Stomach (tissue), 8 donors: ENCODE measurements at regions not wholly inside any gene's neighbourhood (a gene's known extent, or its start where the extent isn't known, plus 50 kb on each side); places are given as distances from the start of the nearest gene placed in this dataset.
"Not testable (repeated sequence)": the region's sequence is repeated elsewhere in the genome, so short reads cannot be mapped to it uniquely, and the experiment has no call there.

Experiments used
- DNase-seq, 2 donors: peaks; one replicate each; pipeline versions ENCODE4 v3.0.0 to v3.0.0-alpha.2; 2013 to 2019
- H3K27ac ChIP-seq, 5 donors: fragments of 200-600 bp in 4 of 5; sonication (generic) in 4 of 5; one replicate each; pipeline ENCODE4 v1.5.1; 2013 to 2019; ENCODE audit warnings: mild to moderate bottlenecking in 1 of 5, moderate library complexity in 1 of 5
- H3K27me3 ChIP-seq, 3 donors: fragments of 200-600 bp; sonication (generic); one replicate each; pipeline ENCODE4 v1.5.1; 2017 to 2019; ENCODE audit warnings: mixed run types in 1 of 3
- H3K36me3 ChIP-seq, 4 donors: fragments of 200-600 bp; sonication (generic); 1 replicate in 3 of 4; 2 replicates in 1 of 4; pipeline ENCODE4 v1.5.1; 2016 to 2019
- H3K4me1 ChIP-seq, 4 donors: fragments of 200-600 bp; sonication (generic); one replicate each; pipeline ENCODE4 v1.5.1; 2016 to 2019
- H3K4me3 ChIP-seq, 4 donors: fragments of 200-600 bp; sonication (generic) in 3 of 4; one replicate each; pipeline ENCODE4 v1.5.1; 2016 to 2019; ENCODE audit warnings: mild to moderate bottlenecking in 1 of 4
- H3K9me3 ChIP-seq, 4 donors: fragments of 200-600 bp; sonication (generic); one replicate each; pipeline ENCODE4 v1.5.1; 2016 to 2019
- EP300 ChIP-seq: sonication (generic); formaldehyde crosslinking; IDR thresholded peaks from one replicate; pipeline ENCODE4 v1.6.1; 2017; ENCODE audit warnings: antibody characterized with exemption
- POLR2A ChIP-seq, 4 donors: fragments of 450-650 bp; IDR thresholded peaks; one replicate each; pipeline ENCODE4 v1.6.1; 2016; ENCODE audit warnings: antibody characterized with exemption in 4 of 4, control low read depth in 2 of 4, mild to moderate bottlenecking in 1 of 4, moderate library complexity in 1 of 4
- POLR2AphosphoS5 ChIP-seq, 3 donors: sonication (generic); formaldehyde crosslinking; IDR thresholded peaks; one replicate each; pipeline ENCODE4 v1.6.1; 2016; ENCODE audit warnings: antibody characterized with exemption in 3 of 3
- WGBS, 5 donors: extraction: QIAGEN DNeasy Blood & Tissue Kit in 3 of 5; methylation state at CpG; one replicate each; pipeline versions ENCODE4 v1.1.5 to v1.1.7; 2013 to 2018; 5-methylcytosine and 5-hydroxymethylcytosine counted together
- intact Hi-C: fragments of 100-400 bp; cut with DNase I; formaldehyde crosslinking; loops from one replicate; pipeline ENCODE4 v1.15.1; 2023; ENCODE audit warnings: low total_unique reads
- TF ChIP-seq, protein P1 (sequence below), 7 experiments: fragments of 450-650 bp in 4 of 7; fragments of 200-600 bp in 3 of 7; sonication (generic) in 3 of 7; IDR thresholded peaks; one replicate each; pipeline ENCODE4 v1.5.1; 2016 to 2019; ENCODE audit warnings: antibody characterized with exemption in 7 of 7, control low read depth in 2 of 7, mild to moderate bottlenecking in 1 of 7
- donor health status: healthy with polysubstance abuse.
- donor health status: Bipolar disorder and iron deficiency.
- donor health status: healthy.

DNA sequence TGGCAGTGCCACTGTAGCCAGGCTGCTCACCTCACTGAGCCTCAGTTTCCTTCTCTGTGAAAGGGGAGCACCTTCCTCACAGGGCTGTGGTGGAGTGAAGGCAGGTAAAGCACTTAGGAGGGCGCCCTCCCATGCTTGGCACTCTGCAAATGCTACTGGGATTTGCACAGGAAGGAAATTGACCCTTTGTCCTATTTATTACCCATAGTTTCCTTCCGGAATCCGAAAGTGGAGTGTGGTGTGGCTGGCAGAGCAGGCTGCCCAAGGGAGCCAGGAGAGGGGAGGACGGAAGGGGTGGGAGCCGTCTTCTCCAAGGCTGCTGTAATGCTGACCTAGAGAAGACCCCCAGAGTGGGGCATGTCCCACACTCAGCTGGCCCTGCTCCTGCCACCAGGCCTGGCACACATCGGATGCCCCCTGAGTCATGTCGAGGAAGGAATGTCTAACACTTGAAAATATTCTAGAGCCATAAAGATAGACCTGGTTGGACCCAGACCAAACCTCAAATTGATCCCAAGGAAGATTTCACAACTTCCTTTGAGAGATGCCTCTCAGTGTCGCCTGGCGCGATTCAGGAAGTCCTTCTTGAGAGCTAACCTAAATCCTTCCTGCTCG lies 107.3 kb downstream of the TNFRSF13B start:
- H3K27me3 ChIP-seq, H3K27ac ChIP-seq, H3K4me3 ChIP-seq, DNase-seq, intact Hi-C loops, H3K36me3 ChIP-seq, H3K4me1 ChIP-seq, H3K9me3 ChIP-seq: not testable (repeated sequence)
- WGBS, 5 donors = 57 to 80% (median 67%) methylated on average over 1 to 5 of the region's 11 CpGs; no CpG with 5 or more reads in 2 of the 5 donors

DNA sequence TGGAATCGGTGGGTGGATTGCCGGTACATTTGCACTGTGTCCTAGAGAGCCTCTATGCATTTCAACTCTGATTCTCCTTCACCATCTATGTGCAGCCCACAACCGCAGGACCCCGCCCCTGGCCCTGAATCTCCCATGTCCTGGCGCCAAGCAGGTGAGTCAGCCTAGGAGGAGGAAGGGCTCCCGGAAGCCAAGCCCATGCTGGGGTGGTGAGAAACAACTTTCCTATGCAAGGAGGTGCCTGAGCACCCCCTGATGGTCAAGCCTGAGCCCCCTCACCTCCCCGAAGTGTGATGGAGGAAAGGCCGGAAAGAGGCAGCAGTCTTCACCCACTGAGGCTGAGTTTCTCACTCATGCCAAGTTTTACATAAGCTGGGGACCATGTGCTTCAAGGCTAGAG lies 110.8 kb downstream of the TNFRSF13B start:
- H3K36me3 ChIP-seq, intact Hi-C loops, H3K4me1 ChIP-seq, H3K9me3 ChIP-seq, H3K27me3 ChIP-seq, H3K4me3 ChIP-seq: not testable (repeated sequence)
- 41 to 74% (median 51%) methylated on average over 7 to 8 of the region's 8 CpGs for WGBS, 5 donors
- DNase-seq = peak; percentile 57 to 62
- H3K27ac ChIP-seq = peak overlapping the region in 2 of 5 donors; percentile 33 to 55

- DNase-seq, H3K4me1 ChIP-seq, H3K9me3 ChIP-seq, intact Hi-C loops, H3K4me3 ChIP-seq, H3K27me3 ChIP-seq, H3K36me3 ChIP-seq: not testable (repeated sequence)
- 75 to 90% (median 86%) methylated on average over 9 of the region's 9 CpGs for WGBS, 5 donors
- H3K27ac ChIP-seq = peak overlapping the region in 4 of 5 donors; percentile 8 to 56 (median 52)
Measured at GRCh38 chr17:16860467-16860866, 111.5 kb downstream of the TNFRSF13B start.

GRCh38 chr17:16859515-16859914 lies 112.4 kb downstream of the TNFRSF13B start:
- H3K27ac ChIP-seq, H3K4me1 ChIP-seq, intact Hi-C loops, DNase-seq, H3K9me3 ChIP-seq, H3K4me3 ChIP-seq, H3K36me3 ChIP-seq, H3K27me3 ChIP-seq: not testable (repeated sequence)
- 14 to 44% (median 33%) methylated on average over 2 of the region's 2 CpGs for WGBS, 5 donors

DNA sequence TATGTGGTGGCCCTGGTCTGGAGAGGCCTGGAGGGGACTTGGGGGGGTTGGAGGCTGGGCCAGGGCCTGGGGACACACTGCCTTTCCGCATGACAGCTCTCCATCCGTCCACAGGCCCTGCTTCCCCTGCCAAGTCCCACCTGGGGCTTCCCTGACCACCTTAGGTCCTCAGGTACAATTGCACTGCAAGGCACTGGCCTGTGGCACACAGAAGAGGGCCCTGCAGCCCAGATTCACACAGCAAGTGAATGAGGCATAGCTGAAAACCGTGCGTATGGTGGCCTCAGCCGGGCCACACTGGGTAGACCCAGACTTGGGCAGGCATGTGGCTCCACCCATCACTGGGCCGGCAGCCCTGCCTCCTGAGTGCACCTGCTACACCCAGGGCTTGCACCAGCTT lies 114.2 kb downstream of the TNFRSF13B start:
- H3K4me1 ChIP-seq, H3K36me3 ChIP-seq, H3K27ac ChIP-seq, DNase-seq, intact Hi-C loops, H3K9me3 ChIP-seq, H3K27me3 ChIP-seq, H3K4me3 ChIP-seq: not testable (repeated sequence)
- 67 to 84% (median 77%) methylated on average over 3 to 6 of the region's 6 CpGs; no CpG with 5 or more reads in 1 of the 5 donors for WGBS, 5 donors

- H3K27ac ChIP-seq, intact Hi-C loops, DNase-seq, H3K4me3 ChIP-seq, H3K27me3 ChIP-seq, H3K36me3 ChIP-seq, H3K4me1 ChIP-seq, H3K9me3 ChIP-seq: not testable (repeated sequence)
- WGBS, 5 donors = 87 to 95% (median 91%) methylated on average over 2 to 3 of the region's 3 CpGs
Measured at GRCh38 chr17:16856846-16857245, 115.1 kb downstream of the TNFRSF13B start.

DNA sequence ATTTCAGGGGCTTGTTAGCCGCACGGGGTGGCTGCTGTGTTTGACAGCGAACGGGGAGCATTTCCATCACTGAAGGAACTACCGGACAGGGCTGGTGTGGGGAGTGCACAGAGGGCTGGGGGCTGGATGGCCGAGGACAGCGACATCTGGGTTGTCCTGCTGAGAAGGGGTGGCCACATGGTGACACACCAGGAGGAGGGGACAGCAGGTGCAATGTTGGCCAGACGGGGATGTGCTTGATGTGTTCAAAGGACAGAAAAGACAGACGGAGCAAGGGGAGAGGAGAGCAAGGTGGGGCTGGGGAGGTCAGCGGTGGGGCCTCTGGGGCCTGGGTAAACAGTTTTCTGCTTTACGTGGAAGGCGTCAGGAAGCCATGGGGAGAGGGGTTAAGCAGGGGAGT lies 115.7 kb downstream of the TNFRSF13B start:
- H3K27me3 ChIP-seq, H3K9me3 ChIP-seq, DNase-seq, H3K27ac ChIP-seq, intact Hi-C loops, H3K4me1 ChIP-seq, H3K4me3 ChIP-seq, H3K36me3 ChIP-seq: not testable (repeated sequence)
- 71 to 87% (median 76%) methylated on average over 12 of the region's 12 CpGs for WGBS, 5 donors

GRCh38 chr17:16854636-16855035 lies 117.3 kb downstream of the TNFRSF13B start:
- H3K27me3 ChIP-seq, DNase-seq, H3K9me3 ChIP-seq, intact Hi-C loops, H3K27ac ChIP-seq, H3K4me1 ChIP-seq, H3K4me3 ChIP-seq, H3K36me3 ChIP-seq: not testable (repeated sequence)
- WGBS, 5 donors = 82 to 91% (median 89%) methylated on average over 5 of the region's 5 CpGs

- Histone ChIP-seq H3K9me3 (no peaks in the 10 kb centered on the region), H3K4me3 (no peak overlapping the region), H3K4me1 (no peaks in the 10 kb centered on the region), H3K27me3 (no peaks in the 10 kb centered on the region), H3K27ac (no peak overlapping the region), H3K36me3 (no peaks in the 10 kb centered on the region)
- intact Hi-C loops = no loop called here
- no peak for DNase-seq
- WGBS, 5 donors = 85 to 92% (median 89%) methylated on average over 28 to 30 of the region's 30 CpGs
- TF ChIP-seq EP300 (no peak), POLR2AphosphoS5 (IDR thresholded peaks at IDR 0.05) (no peak), POLR2A (IDR thresholded peaks at IDR 0.05) (no peak)
- TF ChIP-seq, protein P1, sequence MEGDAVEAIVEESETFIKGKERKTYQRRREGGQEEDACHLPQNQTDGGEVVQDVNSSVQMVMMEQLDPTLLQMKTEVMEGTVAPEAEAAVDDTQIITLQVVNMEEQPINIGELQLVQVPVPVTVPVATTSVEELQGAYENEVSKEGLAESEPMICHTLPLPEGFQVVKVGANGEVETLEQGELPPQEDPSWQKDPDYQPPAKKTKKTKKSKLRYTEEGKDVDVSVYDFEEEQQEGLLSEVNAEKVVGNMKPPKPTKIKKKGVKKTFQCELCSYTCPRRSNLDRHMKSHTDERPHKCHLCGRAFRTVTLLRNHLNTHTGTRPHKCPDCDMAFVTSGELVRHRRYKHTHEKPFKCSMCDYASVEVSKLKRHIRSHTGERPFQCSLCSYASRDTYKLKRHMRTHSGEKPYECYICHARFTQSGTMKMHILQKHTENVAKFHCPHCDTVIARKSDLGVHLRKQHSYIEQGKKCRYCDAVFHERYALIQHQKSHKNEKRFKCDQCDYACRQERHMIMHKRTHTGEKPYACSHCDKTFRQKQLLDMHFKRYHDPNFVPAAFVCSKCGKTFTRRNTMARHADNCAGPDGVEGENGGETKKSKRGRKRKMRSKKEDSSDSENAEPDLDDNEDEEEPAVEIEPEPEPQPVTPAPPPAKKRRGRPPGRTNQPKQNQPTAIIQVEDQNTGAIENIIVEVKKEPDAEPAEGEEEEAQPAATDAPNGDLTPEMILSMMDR (IDR thresholded peaks at IDR 0.05) = no peak
Measured at GRCh38 chr17:16853661-16854320, 118.1 kb downstream of the TNFRSF13B start.

GRCh38 chr17:16849861-16850260 lies 122.1 kb downstream of the TNFRSF13B start:
- H3K36me3 ChIP-seq, H3K9me3 ChIP-seq, intact Hi-C loops, H3K4me3 ChIP-seq, H3K4me1 ChIP-seq, H3K27me3 ChIP-seq, DNase-seq, H3K27ac ChIP-seq: not testable (repeated sequence)
- 51 to 81% (median 69%) methylated on average over 5 to 6 of the region's 7 CpGs for WGBS, 5 donors

GRCh38 chr17:16848997-16849396 lies 122.9 kb downstream of the TNFRSF13B start:
- WGBS, 5 donors = 66 to 91% (median 82%) methylated on average over 5 to 8 of the region's 14 CpGs; no CpG with 5 or more reads in 2 of the 5 donors
- H3K4me1 ChIP-seq, H3K36me3 ChIP-seq, intact Hi-C loops, H3K4me3 ChIP-seq, H3K9me3 ChIP-seq, H3K27me3 ChIP-seq, DNase-seq, H3K27ac ChIP-seq: not testable (repeated sequence)
